ENCODE measurements at regions not wholly inside any gene's neighbourhood (a gene's known extent, or its start where the extent isn't known, plus 50 kb on each side); places are given as distances from the start of the nearest gene placed in this dataset.
"Not testable (repeated sequence)": the region's sequence is repeated elsewhere in the genome, so short reads cannot be mapped to it uniquely, and the experiment has no call there.

DNA sequence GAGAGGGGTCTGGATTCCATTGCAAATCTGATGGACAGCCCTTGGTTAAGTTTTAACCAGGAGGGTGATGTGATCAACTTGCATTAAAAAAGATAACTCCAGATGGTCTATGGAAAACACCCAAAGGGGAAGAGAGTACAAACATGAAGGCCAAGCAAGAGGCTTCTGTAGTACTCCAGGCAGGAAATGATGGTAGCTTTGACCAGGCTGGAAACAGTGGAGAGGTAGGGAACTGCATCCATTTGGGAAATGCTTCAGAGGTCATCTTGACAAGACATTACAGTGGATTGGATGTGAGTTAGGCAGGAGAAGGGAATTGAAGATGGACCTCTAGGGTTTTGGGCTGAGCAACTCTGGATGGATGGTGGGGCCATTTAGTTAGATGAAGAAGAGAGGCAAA is 391.1 kb downstream of the IPO8 start:
- ATAC-seq (ENCODE audit: low read depth) (no peak), DNase-seq (ENCODE audit: low spot score) (no peak)
- TF ChIP-seq, protein P1, sequence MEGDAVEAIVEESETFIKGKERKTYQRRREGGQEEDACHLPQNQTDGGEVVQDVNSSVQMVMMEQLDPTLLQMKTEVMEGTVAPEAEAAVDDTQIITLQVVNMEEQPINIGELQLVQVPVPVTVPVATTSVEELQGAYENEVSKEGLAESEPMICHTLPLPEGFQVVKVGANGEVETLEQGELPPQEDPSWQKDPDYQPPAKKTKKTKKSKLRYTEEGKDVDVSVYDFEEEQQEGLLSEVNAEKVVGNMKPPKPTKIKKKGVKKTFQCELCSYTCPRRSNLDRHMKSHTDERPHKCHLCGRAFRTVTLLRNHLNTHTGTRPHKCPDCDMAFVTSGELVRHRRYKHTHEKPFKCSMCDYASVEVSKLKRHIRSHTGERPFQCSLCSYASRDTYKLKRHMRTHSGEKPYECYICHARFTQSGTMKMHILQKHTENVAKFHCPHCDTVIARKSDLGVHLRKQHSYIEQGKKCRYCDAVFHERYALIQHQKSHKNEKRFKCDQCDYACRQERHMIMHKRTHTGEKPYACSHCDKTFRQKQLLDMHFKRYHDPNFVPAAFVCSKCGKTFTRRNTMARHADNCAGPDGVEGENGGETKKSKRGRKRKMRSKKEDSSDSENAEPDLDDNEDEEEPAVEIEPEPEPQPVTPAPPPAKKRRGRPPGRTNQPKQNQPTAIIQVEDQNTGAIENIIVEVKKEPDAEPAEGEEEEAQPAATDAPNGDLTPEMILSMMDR (IDR thresholded peaks at IDR 0.05; ENCODE audit: poor library complexity, severe bottlenecking): no peak
- Histone ChIP-seq H3K4me1 (ENCODE audit: insufficient read depth, poor library complexity, severe bottlenecking) (no peaks in the 10 kb centered on the region), H3K27ac (ENCODE audit: poor library complexity, severe bottlenecking) (no peak overlapping the region), H3K9me3 (ENCODE audit: severe bottlenecking) (no peaks in the 10 kb centered on the region), H3K36me3 (ENCODE audit: low read depth) (no peaks in the 10 kb centered on the region), H3K27me3 (ENCODE audit: insufficient read depth, poor library complexity, severe bottlenecking) (no peaks in the 10 kb centered on the region), H3K4me3 (ENCODE audit: severe bottlenecking) (no peak overlapping the region)

DNA sequence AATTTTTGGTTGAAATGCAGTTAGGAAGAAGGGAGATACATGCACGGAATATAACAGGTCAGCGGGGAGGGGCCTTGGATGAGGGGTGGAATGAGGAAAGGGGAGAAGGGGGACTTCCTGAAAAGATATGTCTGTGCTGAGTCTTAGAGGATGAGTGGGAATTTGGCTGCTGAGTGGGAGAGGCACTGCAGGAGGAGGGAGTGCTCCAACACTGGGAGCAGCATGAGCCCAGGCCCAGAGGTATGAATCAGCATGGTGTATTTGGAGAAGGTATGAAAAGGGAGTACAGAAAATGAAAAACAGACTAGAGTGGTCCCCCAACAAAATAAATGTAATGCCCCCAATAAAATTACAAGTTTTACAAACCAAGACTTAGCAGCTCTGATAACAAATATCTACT is 394.4 kb downstream of the IPO8 start:
- TF ChIP-seq, protein P1 (IDR thresholded peaks at IDR 0.05; ENCODE audit: poor library complexity, severe bottlenecking): no peak
- H3K4me3 ChIP-seq (ENCODE audit: severe bottlenecking): no peak overlapping the region
- ATAC-seq (ENCODE audit: low read depth): no peak

DNA sequence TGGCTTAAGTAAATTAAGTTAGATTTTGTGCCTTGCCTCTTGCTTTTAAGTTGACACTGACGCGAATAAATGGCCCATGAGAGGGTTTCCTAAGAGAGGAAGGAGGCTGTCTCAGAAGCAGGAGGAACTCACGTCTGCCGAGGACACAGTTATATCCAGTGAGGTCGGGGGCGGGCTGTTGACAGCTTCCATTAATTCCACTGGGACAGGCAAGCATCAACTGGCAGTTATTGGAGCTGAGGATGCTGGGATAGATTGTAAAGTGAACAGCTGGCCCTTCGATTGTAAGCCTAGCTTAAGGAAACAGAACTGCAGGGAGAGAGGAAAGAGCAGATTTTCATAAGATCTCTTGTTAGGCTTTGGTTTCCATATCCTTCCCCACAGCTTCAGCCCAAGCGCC is 399.2 kb downstream of the IPO8 start:
- DNase-seq (ENCODE audit: low spot score): no peak
- H3K27ac ChIP-seq (ENCODE audit: poor library complexity, severe bottlenecking): no peak overlapping the region

More for the DNA sequence above, 394.4 kb downstream of the IPO8 start:
- Histone ChIP-seq H3K27me3 (ENCODE audit: insufficient read depth, poor library complexity, severe bottlenecking) (no peaks in the 10 kb centered on the region), H3K4me1 (ENCODE audit: insufficient read depth, poor library complexity, severe bottlenecking) (no peaks in the 10 kb centered on the region), H3K36me3 (ENCODE audit: low read depth) (no peaks in the 10 kb centered on the region), H3K27ac (ENCODE audit: poor library complexity, severe bottlenecking) (no peak overlapping the region), H3K9me3 (ENCODE audit: severe bottlenecking) (no peaks in the 10 kb centered on the region)
- DNase-seq (ENCODE audit: low spot score): no peak

DNA sequence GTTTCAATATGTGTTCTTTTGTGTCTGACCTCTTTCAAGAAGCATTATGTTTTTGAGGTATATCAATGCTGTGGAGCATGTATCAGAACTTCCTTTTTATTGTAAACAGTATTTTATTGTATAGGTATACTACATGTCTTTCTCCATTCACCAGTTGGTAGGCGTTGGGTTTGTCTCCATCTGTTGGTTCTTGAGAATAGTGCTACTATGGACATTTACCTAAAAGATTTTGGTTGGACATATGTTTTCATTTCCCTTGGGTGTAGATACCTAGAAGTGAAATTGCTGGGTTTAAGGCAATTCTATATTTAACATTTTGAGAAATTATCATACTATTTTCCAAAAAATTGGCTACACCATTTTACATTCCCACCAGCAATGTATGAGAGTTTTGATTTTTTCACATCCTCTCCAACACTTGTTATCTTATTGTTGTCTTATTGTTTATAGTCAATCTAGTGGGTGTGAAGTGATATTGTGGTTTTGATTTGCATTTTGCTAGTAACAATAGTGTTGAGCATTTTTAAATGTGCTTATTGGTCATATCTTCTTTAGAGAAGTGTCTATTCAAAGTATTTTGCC is 409.2 kb downstream of the IPO8 start:
- Histone ChIP-seq H3K27me3 (ENCODE audit: insufficient read depth, poor library complexity, severe bottlenecking) (no peaks in the 10 kb centered on the region), H3K36me3 (ENCODE audit: low read depth) (no peaks in the 10 kb centered on the region), H3K27ac (ENCODE audit: poor library complexity, severe bottlenecking) (no peak overlapping the region), H3K4me1 (ENCODE audit: insufficient read depth, poor library complexity, severe bottlenecking) (no peaks in the 10 kb centered on the region), H3K9me3 (ENCODE audit: severe bottlenecking) (no peaks in the 10 kb centered on the region), H3K4me3 (ENCODE audit: severe bottlenecking) (no peak overlapping the region)
- TF ChIP-seq, protein P1 (IDR thresholded peaks at IDR 0.05; ENCODE audit: poor library complexity, severe bottlenecking): peak; percentile 47
- DNase-seq (ENCODE audit: low spot score): no peak
- no peak for ATAC-seq (ENCODE audit: low read depth)

More for the DNA sequence above, 399.2 kb downstream of the IPO8 start:
- Histone ChIP-seq H3K36me3 (ENCODE audit: low read depth) (no peaks in the 10 kb centered on the region), H3K4me3 (ENCODE audit: severe bottlenecking) (no peak overlapping the region), H3K4me1 (ENCODE audit: insufficient read depth, poor library complexity, severe bottlenecking) (no peaks in the 10 kb centered on the region), H3K9me3 (ENCODE audit: severe bottlenecking) (no peaks in the 10 kb centered on the region), H3K27me3 (ENCODE audit: insufficient read depth, poor library complexity, severe bottlenecking) (no peaks in the 10 kb centered on the region)
- TF ChIP-seq, protein P1 (IDR thresholded peaks at IDR 0.05; ENCODE audit: poor library complexity, severe bottlenecking): no peak
- ATAC-seq (ENCODE audit: low read depth): no peak

DNA sequence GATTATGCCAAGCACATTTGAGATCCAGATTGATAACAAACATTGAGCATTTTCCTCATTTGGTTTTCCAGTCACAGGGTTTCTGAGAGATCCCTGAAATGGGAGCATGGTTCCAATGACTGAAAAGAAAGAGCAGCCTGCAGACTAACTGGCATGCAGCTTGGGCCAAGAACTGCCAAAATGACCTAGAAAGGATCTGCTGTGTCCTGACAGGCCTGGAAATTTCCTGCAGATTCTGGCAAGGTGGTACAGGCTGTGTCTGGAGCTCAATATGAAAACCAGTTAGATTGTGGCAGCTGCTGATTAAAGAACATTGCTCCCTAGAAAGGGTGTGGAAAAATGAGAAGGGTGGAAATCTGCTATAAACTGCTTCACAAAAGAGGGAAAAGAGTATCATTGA is 417.3 kb downstream of the IPO8 start:
- DNase-seq (ENCODE audit: low spot score) (no peak), ATAC-seq (ENCODE audit: low read depth) (no peak)
- no peak overlapping the region for H3K27ac ChIP-seq (ENCODE audit: poor library complexity, severe bottlenecking)
- no peaks in the 10 kb centered on the region for H3K9me3 ChIP-seq (ENCODE audit: severe bottlenecking)
- no peaks in the 10 kb centered on the region for H3K27me3 ChIP-seq (ENCODE audit: insufficient read depth, poor library complexity, severe bottlenecking)
- no peak overlapping the region for H3K4me3 ChIP-seq (ENCODE audit: severe bottlenecking)
- TF ChIP-seq, protein P1 (IDR thresholded peaks at IDR 0.05; ENCODE audit: poor library complexity, severe bottlenecking): no peak
- H3K36me3 ChIP-seq (ENCODE audit: low read depth): no peaks in the 10 kb centered on the region
- no peaks in the 10 kb centered on the region for H3K4me1 ChIP-seq (ENCODE audit: insufficient read depth, poor library complexity, severe bottlenecking)

DNA sequence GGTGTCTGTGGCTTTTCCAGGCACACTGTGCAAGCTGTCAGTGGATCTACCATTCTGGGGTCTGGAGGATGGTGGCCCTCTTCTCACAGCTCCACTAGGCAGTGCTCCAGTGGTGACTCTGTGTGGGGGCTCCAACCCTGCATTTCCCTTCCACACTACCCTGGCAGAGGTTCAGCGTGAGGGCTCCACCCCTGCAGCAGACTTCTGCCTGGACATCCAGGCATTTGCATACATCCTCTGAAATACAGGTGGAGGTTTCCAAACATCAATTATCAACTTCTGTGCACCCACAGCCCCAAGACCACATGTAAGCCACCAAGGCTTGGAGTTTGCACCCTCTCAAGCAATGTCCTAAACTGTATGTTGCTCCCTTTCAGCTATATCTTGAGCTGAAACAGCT is 423.2 kb downstream of the IPO8 start:
- not testable (repeated sequence) for DNase-seq (ENCODE audit: low spot score)

More for the DNA sequence above, 423.2 kb downstream of the IPO8 start:
- H3K4me1 ChIP-seq (ENCODE audit: insufficient read depth, poor library complexity, severe bottlenecking); H3K27me3 ChIP-seq (ENCODE audit: insufficient read depth, poor library complexity, severe bottlenecking); H3K36me3 ChIP-seq (ENCODE audit: low read depth); H3K9me3 ChIP-seq (ENCODE audit: severe bottlenecking); H3K27ac ChIP-seq (ENCODE audit: poor library complexity, severe bottlenecking); H3K4me3 ChIP-seq (ENCODE audit: severe bottlenecking); ATAC-seq (ENCODE audit: low read depth): not testable (repeated sequence)

Measured in RWPE2 (cell line).